Thoracic aorta (tissue), 2 donors: ENCODE measurements at regions not wholly inside any gene's neighbourhood (a gene's known extent, or its start where the extent isn't known, plus 50 kb on each side); places are given as distances from the start of the nearest gene placed in this dataset.
A peak's percentile ranks its signal among the peaks of the same experiment; 100 is the strongest.

Source experiments
- ATAC-seq: fragments of 150-250 bp; one replicate; pipeline ENCODE4 v1.8.0; 2017; ENCODE audit warnings: low read depth; ENCODE audit not compliant: insufficient number of reproducible peaks, low FRiP score
- DNase-seq: peaks from one replicate; pipeline ENCODE4 v3.0.0-alpha.2; 2020; ENCODE audit warnings: low spot score
- H3K27ac ChIP-seq, 2 donors: fragments of 200-600 bp; sonication (generic); 1 replicate in 1 of 2; 2 replicates in 1 of 2; pipeline ENCODE4 v1.5.1; 2016; ENCODE audit warnings: mild to moderate bottlenecking in 2 of 2, moderate library complexity in 2 of 2
- H3K27me3 ChIP-seq: fragments of 200-600 bp; sonication (generic); replicated peaks from 2 replicates; pipeline ENCODE4 v1.6.0; 2016; ENCODE audit warnings: mild to moderate bottlenecking; ENCODE audit not compliant: insufficient read depth
- H3K36me3 ChIP-seq: fragments of 200-600 bp; sonication (generic); one replicate; pipeline ENCODE4 v1.5.1; 2016
- H3K4me1 ChIP-seq, 2 donors: fragments of 200-600 bp; sonication (generic); 1 replicate in 1 of 2; 2 replicates in 1 of 2; pipeline versions ENCODE4 v1.5.1 to v1.6.0; 2016; ENCODE audit warnings: low read depth in 2 of 2, mild to moderate bottlenecking in 1 of 2; ENCODE audit not compliant: control insufficient read depth in 1 of 2
- H3K4me3 ChIP-seq: fragments of 200-600 bp; sonication (generic); 2 replicates; pipeline ENCODE4 v1.5.1; 2016; ENCODE audit warnings: mild to moderate bottlenecking
- H3K9me3 ChIP-seq: fragments of 200-600 bp; sonication (generic); 2 replicates; pipeline ENCODE4 v1.5.1; 2016
- TF ChIP-seq, protein P1 (sequence below): fragments of 200-600 bp; sonication (generic); IDR thresholded peaks from one replicate; pipeline ENCODE4 v1.5.1; 2019; ENCODE audit warnings: antibody characterized with exemption

DNA sequence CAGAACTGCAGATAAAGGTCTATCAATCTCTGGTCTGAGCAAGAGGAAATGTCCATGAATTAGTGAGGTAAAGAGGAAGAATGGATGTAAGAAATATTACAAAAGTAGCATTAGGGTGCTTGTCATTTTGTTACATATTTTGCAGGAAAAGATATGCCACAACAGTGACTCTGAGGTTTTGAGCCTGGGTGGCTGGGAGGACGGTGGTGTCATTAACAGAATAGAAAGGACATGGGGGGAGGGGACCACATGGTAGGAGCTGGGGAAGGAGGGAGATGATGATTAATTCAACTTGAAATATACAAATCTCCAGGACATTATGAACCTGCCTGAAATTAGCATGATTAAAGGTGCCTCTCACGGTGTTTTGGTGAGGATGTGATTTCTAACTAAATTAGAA is 245.5 kb upstream of the MDFIC2 start:
- Histone ChIP-seq H3K27me3 (no peaks in the 10 kb centered on the region), H3K27ac (no peak overlapping the region), H3K4me3 (no peak overlapping the region), H3K36me3 (no peaks in the 10 kb centered on the region), H3K4me1 (no peaks in the 10 kb centered on the region), H3K9me3 (no peaks in the 10 kb centered on the region)
- DNase-seq: no peak
- ATAC-seq: no peak
- TF ChIP-seq, protein P1, sequence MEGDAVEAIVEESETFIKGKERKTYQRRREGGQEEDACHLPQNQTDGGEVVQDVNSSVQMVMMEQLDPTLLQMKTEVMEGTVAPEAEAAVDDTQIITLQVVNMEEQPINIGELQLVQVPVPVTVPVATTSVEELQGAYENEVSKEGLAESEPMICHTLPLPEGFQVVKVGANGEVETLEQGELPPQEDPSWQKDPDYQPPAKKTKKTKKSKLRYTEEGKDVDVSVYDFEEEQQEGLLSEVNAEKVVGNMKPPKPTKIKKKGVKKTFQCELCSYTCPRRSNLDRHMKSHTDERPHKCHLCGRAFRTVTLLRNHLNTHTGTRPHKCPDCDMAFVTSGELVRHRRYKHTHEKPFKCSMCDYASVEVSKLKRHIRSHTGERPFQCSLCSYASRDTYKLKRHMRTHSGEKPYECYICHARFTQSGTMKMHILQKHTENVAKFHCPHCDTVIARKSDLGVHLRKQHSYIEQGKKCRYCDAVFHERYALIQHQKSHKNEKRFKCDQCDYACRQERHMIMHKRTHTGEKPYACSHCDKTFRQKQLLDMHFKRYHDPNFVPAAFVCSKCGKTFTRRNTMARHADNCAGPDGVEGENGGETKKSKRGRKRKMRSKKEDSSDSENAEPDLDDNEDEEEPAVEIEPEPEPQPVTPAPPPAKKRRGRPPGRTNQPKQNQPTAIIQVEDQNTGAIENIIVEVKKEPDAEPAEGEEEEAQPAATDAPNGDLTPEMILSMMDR: no peak

DNA sequence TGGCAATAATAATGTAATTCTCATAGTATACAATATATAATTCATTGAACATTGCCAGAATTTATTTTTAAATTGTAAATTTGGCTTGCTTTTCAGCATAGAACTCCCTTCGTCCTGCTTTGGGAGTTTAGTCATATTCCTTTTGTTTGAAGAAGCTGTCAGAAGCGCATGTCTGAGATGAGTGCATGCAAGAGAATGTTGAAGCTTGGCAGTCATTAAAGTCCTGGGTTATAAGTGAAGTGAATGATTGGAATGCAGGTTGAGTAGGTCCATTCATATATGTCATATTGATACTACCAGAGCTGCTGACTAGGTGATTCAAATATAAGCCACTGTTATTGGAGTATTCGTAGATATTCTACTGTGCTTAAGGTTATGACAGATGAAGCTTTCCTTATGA is 243.6 kb upstream of the MDFIC2 start:
- H3K27ac ChIP-seq: no peak overlapping the region
- TF ChIP-seq, protein P1: no peak
- no peaks in the 10 kb centered on the region for H3K4me1 ChIP-seq
- no peaks in the 10 kb centered on the region for H3K27me3 ChIP-seq
- H3K4me3 ChIP-seq: no peak overlapping the region
- ATAC-seq (no peak), DNase-seq (no peak)
- H3K36me3 ChIP-seq: no peaks in the 10 kb centered on the region
- H3K9me3 ChIP-seq: no peaks in the 10 kb centered on the region

DNA sequence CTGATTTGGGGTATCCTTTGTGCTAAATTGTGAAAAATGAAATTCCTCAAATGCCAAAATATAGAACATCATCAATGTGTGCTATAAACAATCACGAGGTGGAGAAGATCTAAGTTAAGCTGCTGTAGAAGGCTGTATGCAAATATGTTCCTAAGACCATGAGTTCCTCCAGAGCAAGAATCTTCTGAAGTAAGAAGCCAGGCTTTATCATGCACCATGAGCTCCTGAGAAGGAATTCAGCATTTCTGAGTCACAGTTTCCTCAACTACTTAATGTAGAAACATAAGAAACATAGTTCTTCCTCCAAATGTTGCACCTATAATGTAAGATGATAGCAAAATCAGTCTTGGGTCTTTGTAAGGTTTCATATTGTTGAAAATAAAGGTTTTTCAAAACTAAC is 241.7 kb upstream of the MDFIC2 start:
- Histone ChIP-seq H3K27ac (no peak overlapping the region), H3K4me3 (no peak overlapping the region), H3K4me1 (no peaks in the 10 kb centered on the region), H3K27me3 (no peaks in the 10 kb centered on the region), H3K9me3 (no peaks in the 10 kb centered on the region), H3K36me3 (no peaks in the 10 kb centered on the region)
- no peak for DNase-seq
- no peak for ATAC-seq
- TF ChIP-seq, protein P1: no peak

DNA sequence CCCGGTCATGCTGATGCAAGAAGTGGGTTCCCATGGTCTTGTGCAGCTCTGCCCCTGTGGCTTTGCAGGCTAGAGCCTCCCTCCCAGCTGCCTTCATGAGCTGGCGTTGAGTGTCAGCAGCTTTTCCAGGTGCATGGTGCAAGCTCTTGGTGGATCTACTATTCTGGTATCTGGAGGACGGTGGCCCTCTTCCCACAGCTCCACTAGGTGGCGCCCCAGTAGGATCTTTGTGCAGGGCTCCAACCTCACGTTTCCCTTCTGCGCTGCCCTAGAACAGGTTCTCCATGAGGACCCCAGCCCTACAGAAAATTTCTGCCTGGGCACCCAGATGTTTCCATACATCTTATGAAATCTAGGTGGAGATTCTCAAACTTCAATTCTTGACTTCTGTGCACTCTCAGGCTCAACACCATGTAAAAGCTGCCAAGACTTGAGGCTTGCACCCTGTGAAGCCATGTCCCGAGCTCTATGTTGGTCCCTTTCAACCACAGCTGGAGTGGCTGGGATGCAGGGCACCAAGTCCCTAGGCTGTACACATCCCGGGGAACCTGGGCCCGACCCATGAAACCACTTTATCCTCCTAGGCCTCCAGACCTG is 238.4 kb upstream of the MDFIC2 start:
- TF ChIP-seq, protein P1: peak; percentile 74
- no peak overlapping the region for H3K27ac ChIP-seq
- ATAC-seq: peak; percentile 79
- no peaks in the 10 kb centered on the region for H3K9me3 ChIP-seq
- no peak overlapping the region for H3K4me3 ChIP-seq
- H3K36me3 ChIP-seq: no peaks in the 10 kb centered on the region
- no peaks in the 10 kb centered on the region for H3K27me3 ChIP-seq
- DNase-seq: peak; percentile 7
- H3K4me1 ChIP-seq: no peaks in the 10 kb centered on the region

DNA sequence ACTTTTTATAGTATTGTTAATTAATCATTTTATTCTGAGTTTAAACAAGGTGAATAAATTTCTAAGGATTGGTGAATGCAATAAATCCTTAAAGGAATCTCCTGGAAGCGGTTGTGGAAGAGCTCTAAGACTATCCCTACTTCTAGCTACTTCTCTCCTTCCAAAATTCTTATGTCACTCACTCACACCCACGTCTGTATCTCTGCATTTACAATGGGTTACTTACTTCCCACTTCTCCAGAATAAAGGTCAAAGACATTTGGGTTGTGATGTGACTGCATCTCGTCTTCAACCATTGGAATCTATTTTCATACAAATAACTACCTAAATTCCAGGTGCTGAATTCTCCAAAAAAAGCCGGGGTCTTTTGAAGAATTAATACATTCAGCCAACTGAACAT is 234.2 kb upstream of the MDFIC2 start:
- no peak overlapping the region for H3K4me3 ChIP-seq
- no peaks in the 10 kb centered on the region for H3K27me3 ChIP-seq
- H3K4me1 ChIP-seq: no peaks in the 10 kb centered on the region
- DNase-seq (no peak), ATAC-seq (no peak)
- no peaks in the 10 kb centered on the region for H3K36me3 ChIP-seq
- TF ChIP-seq, protein P1: no peak
- no peaks in the 10 kb centered on the region for H3K9me3 ChIP-seq
- no peak overlapping the region for H3K27ac ChIP-seq
